ENCODE measurements at regions not wholly inside any gene's neighbourhood (a gene's known extent, or its start where the extent isn't known, plus 50 kb on each side); places are given as distances from the start of the nearest gene placed in this dataset.

- no peak for TF ChIP-seq CTCF (IDR thresholded peaks at IDR 0.05; ENCODE audit: insufficient read depth, low read length, poor library complexity, severe bottlenecking)
- Histone ChIP-seq H3K36me3 (ENCODE audit: control insufficient read depth, insufficient read depth, low read length) (no peaks in the 10 kb centered on the region), H3K4me3 (replicated peaks; ENCODE audit: low read depth, low read length) (no peak overlapping the region), H3K27me3 (replicated peaks; ENCODE audit: control insufficient read depth, insufficient read depth, low read length) (no peaks in the 10 kb centered on the region)
- no peak for DNase-seq (ENCODE audit: extremely low read depth, insufficient read length)
These were observed 537.7 kb downstream of the BRINP3 start for GRCh38 chr1:189939967-189940366.

GRCh38 chr1:189941922-189942321 lies 535.7 kb downstream of the BRINP3 start:
- no peak for DNase-seq (ENCODE audit: extremely low read depth, insufficient read length)
- Histone ChIP-seq H3K36me3 (ENCODE audit: control insufficient read depth, insufficient read depth, low read length) (no peaks in the 10 kb centered on the region), H3K27me3 (replicated peaks; ENCODE audit: control insufficient read depth, insufficient read depth, low read length) (no peaks in the 10 kb centered on the region), H3K4me3 (replicated peaks; ENCODE audit: low read depth, low read length) (no peak overlapping the region)
- TF ChIP-seq CTCF (IDR thresholded peaks at IDR 0.05; ENCODE audit: insufficient read depth, low read length, poor library complexity, severe bottlenecking), result no peak

- H3K27me3 ChIP-seq (replicated peaks; ENCODE audit: control insufficient read depth, insufficient read depth, low read length), result no peaks in the 10 kb centered on the region
- no peak for DNase-seq (ENCODE audit: extremely low read depth, insufficient read length)
- H3K36me3 ChIP-seq (ENCODE audit: control insufficient read depth, insufficient read depth, low read length), result no peaks in the 10 kb centered on the region
- no peak overlapping the region for H3K4me3 ChIP-seq (replicated peaks; ENCODE audit: low read depth, low read length)
- TF ChIP-seq CTCF (IDR thresholded peaks at IDR 0.05; ENCODE audit: insufficient read depth, low read length, poor library complexity, severe bottlenecking), result no peak
These were observed 518.9 kb downstream of the BRINP3 start for GRCh38 chr1:189958756-189959155.

- no peak for DNase-seq (ENCODE audit: extremely low read depth, insufficient read length)
- no peaks in the 10 kb centered on the region for H3K27me3 ChIP-seq (replicated peaks; ENCODE audit: control insufficient read depth, insufficient read depth, low read length)
- no peaks in the 10 kb centered on the region for H3K36me3 ChIP-seq (ENCODE audit: control insufficient read depth, insufficient read depth, low read length)
- no peak for TF ChIP-seq CTCF (IDR thresholded peaks at IDR 0.05; ENCODE audit: insufficient read depth, low read length, poor library complexity, severe bottlenecking)
- H3K4me3 ChIP-seq (replicated peaks; ENCODE audit: low read depth, low read length), result no peak overlapping the region
These were observed 516.9 kb downstream of the BRINP3 start for GRCh38 chr1:189960769-189961168.

GRCh38 chr1:189962181-189962580 lies 515.5 kb downstream of the BRINP3 start:
- H3K27me3 ChIP-seq (replicated peaks; ENCODE audit: control insufficient read depth, insufficient read depth, low read length), result no peaks in the 10 kb centered on the region
- no peaks in the 10 kb centered on the region for H3K36me3 ChIP-seq (ENCODE audit: control insufficient read depth, insufficient read depth, low read length)
- no peak for TF ChIP-seq CTCF (IDR thresholded peaks at IDR 0.05; ENCODE audit: insufficient read depth, low read length, poor library complexity, severe bottlenecking)
- no peak overlapping the region for H3K4me3 ChIP-seq (replicated peaks; ENCODE audit: low read depth, low read length)
- DNase-seq (ENCODE audit: extremely low read depth, insufficient read length), result no peak

Measured in GM06990 (cell line).